Uterus (tissue), 2 donors: ENCODE measurements at regions not wholly inside any gene's neighbourhood (a gene's known extent, or its start where the extent isn't known, plus 50 kb on each side); places are given as distances from the start of the nearest gene placed in this dataset.

Source experiments
- CTCF ChIP-seq, 4 experiments: fragments of 200-600 bp in 2 of 4; fragments of 450-650 bp in 2 of 4; sonication (generic) in 2 of 4; IDR thresholded peaks; one replicate each; pipeline ENCODE4 v1.5.1; 2016 to 2019; ENCODE audit warnings: antibody characterized with exemption in 4 of 4, mild to moderate bottlenecking in 2 of 4, moderate library complexity in 1 of 4
- POLR2A ChIP-seq, 2 donors: fragments of 450-650 bp; IDR thresholded peaks; one replicate each; pipeline ENCODE4 v1.6.1; 2016; ENCODE audit warnings: antibody characterized with exemption in 2 of 2, mild to moderate bottlenecking in 1 of 2, moderate library complexity in 1 of 2

- TF ChIP-seq CTCF (IDR thresholded peaks at IDR 0.05) = no peak
- TF ChIP-seq POLR2A (IDR thresholded peaks at IDR 0.05) = no peak
Observed at GRCh38 chr14:29255692-29256091, 489.1 kb downstream of the FOXG1 start.
